Mucosa of descending colon (tissue), 3 donors: ENCODE measurements at regions not wholly inside any gene's neighbourhood (a gene's known extent, or its start where the extent isn't known, plus 50 kb on each side); places are given as distances from the start of the nearest gene placed in this dataset.
"Not testable (repeated sequence)": the region's sequence is repeated elsewhere in the genome, so short reads cannot be mapped to it uniquely, and the experiment has no call there.

ENCODE experiments used
- ATAC-seq: fragments of 200-7000 bp; cut with Tn5 transposase; one replicate; pipeline ENCODE4 v1.9.1; 2020; ENCODE audit warnings: mild to moderate bottlenecking, moderate library complexity
- DNase-seq, 3 donors: peaks; one replicate each; pipeline ENCODE4 v3.0.0-alpha.2; 2020
- H3K36me3 ChIP-seq: fragments of 200-600 bp; one replicate; pipeline ENCODE4 v1.8.0; 2021; ENCODE audit warnings: low read depth, mild to moderate bottlenecking
- H3K4me1 ChIP-seq: fragments of 200-600 bp; one replicate; pipeline ENCODE4 v1.8.0; 2021; ENCODE audit warnings: low read depth, mild to moderate bottlenecking
- H3K4me3 ChIP-seq: fragments of 200-600 bp; one replicate; pipeline ENCODE4 v1.8.0; 2021; ENCODE audit warnings: mild to moderate bottlenecking
- H3K9me3 ChIP-seq: fragments of 200-600 bp; one replicate; pipeline ENCODE4 v1.8.0; 2021; ENCODE audit warnings: mild to moderate bottlenecking
- intact Hi-C, 2 donors: fragments of 100-400 bp; cut with DNase I in 1 of 2; cut with micrococcal nuclease in 1 of 2; formaldehyde crosslinking; loops; one replicate each; pipeline versions ENCODE4 v1.11.0 to v1.11.1; 2022; cut with DNase I, micrococcal nuclease
- TF ChIP-seq, protein P1 (sequence below): fragments of 200-600 bp; IDR thresholded peaks from one replicate; pipeline ENCODE4 v1.8.0; 2022; ENCODE audit warnings: antibody characterized with exemption, mild to moderate bottlenecking
- donor health status: DM: no; HTN: no; CAD: no; lungs with moderate emphysema.
- donor health status: DM: no; HTN: no; CAD: no.
- donor health status: DM: no; HTN: yes; CAD: no.

DNA sequence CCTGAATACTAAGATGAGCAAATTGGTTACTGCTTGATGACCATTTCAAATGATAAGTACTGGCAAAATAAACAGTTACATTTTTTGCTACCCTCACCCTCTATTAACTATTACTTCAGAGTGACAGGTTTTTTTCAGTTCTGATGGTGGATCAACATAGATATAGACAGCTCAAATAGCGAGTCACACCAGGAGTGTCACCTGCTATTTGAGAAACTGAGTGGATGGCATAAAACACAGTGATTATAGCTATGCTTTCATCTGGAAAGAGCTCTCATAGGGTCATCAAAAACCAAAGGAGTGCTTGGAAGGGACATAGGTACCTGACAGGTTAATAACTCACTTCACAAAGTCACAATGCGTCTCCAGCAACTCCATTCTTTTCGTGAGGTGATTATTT lies 244.5 kb upstream of the C9orf72 start:
- DNase-seq (no peak), ATAC-seq (no peak)
- Histone ChIP-seq H3K4me3 (no peak overlapping the region), H3K9me3 (no peaks in the 10 kb centered on the region), H3K36me3 (no peaks in the 10 kb centered on the region), H3K4me1 (no peaks in the 10 kb centered on the region)
- intact Hi-C loops: no loop called here
- TF ChIP-seq, protein P1, sequence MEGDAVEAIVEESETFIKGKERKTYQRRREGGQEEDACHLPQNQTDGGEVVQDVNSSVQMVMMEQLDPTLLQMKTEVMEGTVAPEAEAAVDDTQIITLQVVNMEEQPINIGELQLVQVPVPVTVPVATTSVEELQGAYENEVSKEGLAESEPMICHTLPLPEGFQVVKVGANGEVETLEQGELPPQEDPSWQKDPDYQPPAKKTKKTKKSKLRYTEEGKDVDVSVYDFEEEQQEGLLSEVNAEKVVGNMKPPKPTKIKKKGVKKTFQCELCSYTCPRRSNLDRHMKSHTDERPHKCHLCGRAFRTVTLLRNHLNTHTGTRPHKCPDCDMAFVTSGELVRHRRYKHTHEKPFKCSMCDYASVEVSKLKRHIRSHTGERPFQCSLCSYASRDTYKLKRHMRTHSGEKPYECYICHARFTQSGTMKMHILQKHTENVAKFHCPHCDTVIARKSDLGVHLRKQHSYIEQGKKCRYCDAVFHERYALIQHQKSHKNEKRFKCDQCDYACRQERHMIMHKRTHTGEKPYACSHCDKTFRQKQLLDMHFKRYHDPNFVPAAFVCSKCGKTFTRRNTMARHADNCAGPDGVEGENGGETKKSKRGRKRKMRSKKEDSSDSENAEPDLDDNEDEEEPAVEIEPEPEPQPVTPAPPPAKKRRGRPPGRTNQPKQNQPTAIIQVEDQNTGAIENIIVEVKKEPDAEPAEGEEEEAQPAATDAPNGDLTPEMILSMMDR: no peak

DNA sequence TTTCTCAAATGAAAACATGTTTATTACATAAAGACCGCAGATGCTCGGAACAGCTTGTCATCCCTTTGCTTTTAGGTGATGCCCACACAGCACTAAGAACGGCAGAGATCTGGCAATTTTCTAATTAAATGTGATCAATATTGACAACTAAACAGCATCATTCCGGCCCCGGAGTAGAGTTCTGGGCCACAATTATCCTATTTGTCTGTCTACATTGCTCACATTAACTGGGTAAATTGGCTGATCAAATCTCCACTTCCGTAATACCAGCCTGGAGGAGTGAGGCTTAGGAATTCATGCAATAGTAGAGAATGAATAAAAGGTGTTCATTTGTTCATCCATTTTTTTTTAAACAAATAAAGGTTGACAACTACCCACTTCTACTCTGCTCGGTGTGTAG lies 245.1 kb upstream of the C9orf72 start:
- ATAC-seq (no peak), DNase-seq (no peak)
- intact Hi-C loops: no loop called here
- Histone ChIP-seq H3K4me1 (no peaks in the 10 kb centered on the region), H3K36me3 (no peaks in the 10 kb centered on the region), H3K4me3 (no peak overlapping the region), H3K9me3 (no peaks in the 10 kb centered on the region)
- TF ChIP-seq, protein P1: no peak

DNA sequence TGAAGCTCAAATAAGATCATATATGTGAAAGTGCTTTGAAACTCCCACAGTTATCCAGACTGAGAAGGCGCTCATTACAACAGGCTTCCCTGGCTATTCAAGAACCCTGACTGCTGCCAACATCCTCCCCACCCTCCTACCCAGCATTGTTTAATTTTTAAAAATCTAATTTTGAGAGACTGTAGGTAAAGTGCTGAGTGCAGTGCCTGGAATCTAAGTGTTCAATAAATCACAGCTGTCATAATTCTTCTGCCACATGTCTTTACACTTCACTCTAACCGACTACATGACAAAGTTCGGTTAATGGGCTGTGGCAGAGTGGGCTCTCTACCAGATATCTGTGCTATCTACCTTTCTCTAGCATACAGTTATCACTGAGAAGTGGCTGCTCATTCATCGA lies 255.6 kb upstream of the C9orf72 start:
- no peak overlapping the region for H3K4me3 ChIP-seq
- DNase-seq: no peak
- H3K4me1 ChIP-seq: no peaks in the 10 kb centered on the region
- H3K36me3 ChIP-seq: no peaks in the 10 kb centered on the region
- ATAC-seq: no peak
- TF ChIP-seq, protein P1: no peak
- intact Hi-C loops: no loop called here
- no peaks in the 10 kb centered on the region for H3K9me3 ChIP-seq

DNA sequence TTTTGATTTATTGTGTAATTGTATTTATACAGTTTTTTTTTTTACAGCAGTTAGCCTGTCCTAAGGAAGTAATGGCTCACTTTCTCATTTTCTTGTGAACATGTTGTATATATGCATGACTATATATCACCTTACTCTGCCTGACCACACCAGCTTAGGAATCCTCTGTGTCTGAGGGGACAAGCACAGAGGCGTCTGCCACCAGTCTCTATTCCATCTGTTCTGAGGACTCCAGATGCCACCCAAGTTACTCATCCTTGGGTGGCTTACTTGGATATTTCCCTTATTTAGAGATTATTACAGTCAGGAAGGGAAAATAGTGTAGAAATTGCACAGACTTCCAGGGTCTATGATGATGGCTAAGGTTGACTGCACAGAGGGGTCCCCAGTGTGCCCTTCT lies 256.3 kb upstream of the C9orf72 start:
- Histone ChIP-seq H3K9me3 (no peaks in the 10 kb centered on the region), H3K4me3 (no peak overlapping the region), H3K4me1 (no peaks in the 10 kb centered on the region), H3K36me3 (no peaks in the 10 kb centered on the region)
- DNase-seq: no peak
- no peak for ATAC-seq
- intact Hi-C loops: no loop called here
- TF ChIP-seq, protein P1: no peak

DNA sequence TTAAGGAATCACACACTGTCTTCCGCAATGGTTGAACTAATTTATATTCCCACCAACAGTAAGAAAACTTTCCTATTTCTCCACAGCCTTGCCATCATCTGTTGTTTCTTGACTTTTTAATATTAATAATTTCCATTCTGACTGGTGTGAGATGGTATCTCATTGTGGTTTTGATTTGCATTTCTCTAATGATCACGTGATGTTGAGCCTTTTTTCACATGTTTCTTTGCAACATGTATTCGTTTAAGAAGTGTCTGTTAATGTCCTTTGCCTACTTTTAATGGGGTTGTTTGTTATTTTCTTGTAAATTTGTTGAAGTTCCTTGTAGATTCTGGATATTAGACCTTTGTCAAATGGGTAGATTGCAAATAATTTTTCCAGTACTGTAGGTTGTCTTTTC lies 258.8 kb upstream of the C9orf72 start:
- H3K4me3 ChIP-seq, intact Hi-C loops, H3K4me1 ChIP-seq, DNase-seq, ATAC-seq, H3K9me3 ChIP-seq, H3K36me3 ChIP-seq: not testable (repeated sequence)

DNA sequence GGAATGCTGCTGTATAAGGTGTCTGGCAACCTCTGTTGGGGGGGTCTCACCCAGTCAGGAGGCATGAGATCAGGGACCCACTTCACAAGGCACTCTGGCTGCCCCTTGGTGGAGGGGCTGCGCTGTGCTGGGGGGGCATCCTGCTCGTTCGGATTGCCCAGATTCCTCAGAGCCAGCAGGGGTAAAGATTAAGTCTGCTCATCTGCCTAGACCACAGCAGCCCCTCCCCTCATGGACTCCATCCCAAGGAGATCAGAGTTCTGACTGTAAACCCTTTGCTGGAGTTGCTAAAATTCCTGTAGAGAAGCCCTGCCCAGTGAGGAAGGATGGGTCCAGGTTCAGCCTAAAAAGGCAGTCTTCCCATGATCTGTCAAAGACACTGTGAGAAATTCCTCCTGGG lies 262.0 kb upstream of the C9orf72 start:
- H3K4me3 ChIP-seq: no peak overlapping the region
- ATAC-seq: no peak
- no peaks in the 10 kb centered on the region for H3K9me3 ChIP-seq
- H3K4me1 ChIP-seq: no peaks in the 10 kb centered on the region
- DNase-seq: no peak
- H3K36me3 ChIP-seq: no peaks in the 10 kb centered on the region
- TF ChIP-seq, protein P1: no peak
- intact Hi-C loops: no loop called here
